ENCODE measurements at regions not wholly inside any gene's neighbourhood (a gene's known extent, or its start where the extent isn't known, plus 50 kb on each side); places are given as distances from the start of the nearest gene placed in this dataset.

DNA sequence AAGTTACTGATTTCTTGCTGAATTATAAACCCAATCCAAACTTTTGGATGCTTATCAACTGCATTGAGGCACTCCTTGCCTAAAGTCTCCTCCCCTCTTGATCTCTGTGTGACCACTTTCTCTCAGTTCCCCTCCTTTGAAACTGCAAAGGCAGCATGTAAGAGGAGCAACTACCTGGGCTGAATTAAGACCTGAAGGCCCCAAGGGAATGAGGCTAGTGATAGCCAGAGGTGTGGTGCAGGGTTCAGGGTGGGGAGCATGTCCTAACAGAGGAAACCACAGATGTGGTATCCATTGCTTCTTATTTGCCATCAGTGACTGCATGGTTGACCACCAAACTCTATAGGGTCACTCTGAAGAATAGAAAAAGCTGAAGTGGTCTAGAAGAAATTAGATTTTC lies 557.9 kb downstream of the TNS1 start:
- no peak for DNase-seq (ENCODE audit: low spot score)
- in situ Hi-C loops (cut with HindIII; ENCODE audit: low sequenced_read_pairs) = no loop called here

DNA sequence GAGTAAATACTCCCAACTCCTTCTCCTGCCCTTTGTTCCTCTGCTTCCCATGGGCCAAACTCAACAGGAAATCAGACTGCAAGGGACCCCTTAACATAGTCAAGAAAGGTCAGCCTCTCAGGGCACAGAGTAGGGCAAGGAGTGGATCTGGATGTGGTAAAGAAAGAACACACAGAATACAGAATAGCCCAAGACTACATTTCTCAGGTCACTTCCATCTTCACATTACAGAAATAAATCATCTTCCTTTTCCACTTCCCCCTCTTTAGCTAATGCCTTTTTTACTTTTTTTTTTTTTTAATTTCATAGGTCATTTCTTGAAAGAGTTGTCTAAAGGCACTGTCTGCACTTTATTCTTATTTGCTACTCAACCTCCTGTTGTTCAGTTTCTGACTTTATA lies 558.3 kb downstream of the TNS1 start:
- in situ Hi-C loops (cut with HindIII; ENCODE audit: low sequenced_read_pairs) = no loop called here

DNA sequence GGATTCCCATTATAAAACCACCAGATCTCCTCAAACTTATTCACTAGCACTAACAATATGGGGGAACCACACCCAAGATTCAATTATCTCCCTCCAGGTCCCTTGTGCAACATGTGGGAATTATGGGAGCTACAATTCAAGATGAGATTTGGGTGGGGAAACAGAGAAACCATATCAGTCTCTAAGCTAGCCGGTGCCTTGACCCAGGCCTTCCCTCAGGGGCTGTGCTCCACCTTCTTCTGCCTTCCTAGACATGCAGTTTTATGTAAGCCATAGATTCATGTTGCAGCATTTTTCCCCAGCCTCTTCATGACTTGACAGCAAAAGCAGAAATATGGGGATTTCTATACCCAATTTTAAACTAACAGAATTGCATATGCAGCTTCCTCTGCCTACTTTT lies 559.2 kb downstream of the TNS1 start:
- in situ Hi-C loops (cut with HindIII; ENCODE audit: low sequenced_read_pairs) = no loop called here

More for the DNA sequence above, 558.3 kb downstream of the TNS1 start:
- DNase-seq (ENCODE audit: low spot score) = no peak

DNA sequence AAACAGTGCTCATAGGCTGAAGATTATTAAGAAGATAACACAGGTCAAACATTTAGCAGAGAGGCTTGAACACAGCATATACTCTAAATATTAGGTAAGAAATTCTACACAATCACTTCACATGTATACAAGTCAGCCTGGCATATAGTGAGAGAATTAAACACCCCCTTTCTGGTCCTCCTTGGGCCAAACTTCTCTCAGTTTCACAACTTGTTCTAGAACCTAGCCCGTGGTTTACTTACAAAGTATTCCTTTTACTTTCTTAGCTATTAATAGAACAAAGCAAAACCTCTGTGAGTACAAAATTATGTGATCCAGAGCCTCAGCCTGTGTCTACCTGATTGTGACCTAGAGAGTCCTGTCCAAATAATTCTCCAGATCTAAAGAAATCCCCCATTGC lies 562.8 kb downstream of the TNS1 start:
- in situ Hi-C loops (cut with HindIII; ENCODE audit: low sequenced_read_pairs) = no loop called here
- no peak for DNase-seq (ENCODE audit: low spot score)

More for the DNA sequence above, 559.2 kb downstream of the TNS1 start:
- no peak for DNase-seq (ENCODE audit: low spot score)

DNA sequence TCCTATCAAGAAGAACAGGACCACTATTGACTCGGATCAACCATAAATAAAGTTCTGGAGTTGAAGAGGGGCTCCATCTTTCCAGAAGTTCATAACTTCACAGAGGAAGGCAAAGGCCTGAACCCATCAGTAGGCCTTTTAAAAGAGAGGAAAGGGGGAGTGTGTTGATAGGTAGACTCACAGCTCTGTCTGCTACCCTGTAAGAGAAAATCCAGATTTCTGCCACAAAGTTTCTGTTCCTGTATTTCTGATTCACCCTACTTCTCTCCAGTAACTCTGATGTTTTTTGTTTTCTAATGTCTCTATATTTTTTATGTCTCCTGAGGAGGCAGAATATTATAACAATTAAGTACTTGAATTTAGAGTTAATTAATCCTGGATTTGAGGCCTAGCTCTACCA lies 564.0 kb downstream of the TNS1 start:
- DNase-seq (ENCODE audit: low spot score) = no peak
- in situ Hi-C loops (cut with HindIII; ENCODE audit: low sequenced_read_pairs) = no loop called here

DNA sequence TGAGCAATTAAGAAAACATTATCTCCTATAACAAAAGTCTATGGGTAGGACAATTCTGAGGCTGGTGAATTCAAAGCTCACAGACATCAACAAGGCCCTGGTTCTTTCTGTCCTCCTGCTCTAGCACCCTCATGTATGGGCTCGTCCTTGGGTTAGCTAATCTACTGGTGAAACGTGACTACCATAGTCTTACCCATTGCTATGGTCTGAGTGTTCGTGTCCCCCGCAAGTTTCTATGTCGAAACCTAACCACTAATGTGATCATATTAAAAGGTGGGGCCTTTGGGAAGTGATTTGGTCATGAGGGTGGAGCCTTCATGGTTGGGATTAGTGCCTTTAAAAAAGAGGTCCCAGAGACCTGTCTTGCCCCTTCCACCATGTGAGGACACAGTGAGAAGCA lies 564.7 kb downstream of the TNS1 start:
- in situ Hi-C loops (cut with HindIII; ENCODE audit: low sequenced_read_pairs) = no loop called here
- no peak for DNase-seq (ENCODE audit: low spot score)

DNA sequence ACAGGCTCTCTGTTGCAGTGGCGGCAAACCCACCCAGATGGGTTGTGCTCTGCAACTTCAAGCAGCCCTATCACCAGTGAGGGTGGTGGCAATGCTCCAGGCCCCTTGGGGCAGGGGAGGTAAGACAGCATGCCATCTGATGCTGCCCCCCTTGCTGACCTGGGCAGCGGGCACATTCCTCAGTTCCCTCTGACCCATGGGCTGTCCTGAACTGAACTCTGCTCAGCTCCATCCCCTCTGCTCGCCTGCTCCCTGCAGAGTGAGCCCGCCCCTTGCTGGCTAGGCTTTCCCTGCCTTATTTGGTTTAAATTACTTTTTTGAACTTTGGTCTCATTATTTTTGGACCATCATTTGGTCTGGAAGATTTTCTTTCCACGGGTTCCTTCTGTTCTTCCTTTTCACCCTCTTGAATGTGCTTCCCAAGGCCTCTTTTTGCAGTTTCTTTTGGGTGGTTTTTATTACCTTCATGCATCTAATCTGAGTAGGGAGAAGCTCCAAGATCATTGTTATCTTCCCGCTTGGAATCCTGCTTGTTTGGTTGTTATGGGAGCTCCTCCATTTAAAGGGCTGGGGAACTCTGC lies 565.4 kb downstream of the TNS1 start:
- no peak for DNase-seq (ENCODE audit: low spot score)
- in situ Hi-C loops (cut with HindIII; ENCODE audit: low sequenced_read_pairs) = no loop called here

DNA sequence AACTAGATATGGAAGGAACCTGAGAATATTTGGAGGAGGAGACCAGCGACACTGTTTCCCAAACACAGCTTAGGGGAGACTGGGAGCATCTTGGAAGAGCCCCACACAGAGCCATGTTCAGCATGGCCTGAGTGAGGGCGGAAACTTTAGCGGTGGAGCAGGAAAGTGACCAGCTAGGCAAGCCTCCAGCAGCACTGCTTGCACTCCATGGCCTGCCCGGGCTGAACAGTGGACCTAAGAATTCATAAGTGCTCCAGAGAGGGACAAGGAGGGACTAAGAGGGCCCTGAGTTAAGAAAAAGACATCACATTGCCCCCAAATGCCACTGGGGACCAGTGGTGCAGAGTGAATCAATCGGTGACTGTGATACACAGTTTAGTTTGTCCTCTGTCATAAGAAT lies 566.4 kb downstream of the TNS1 start:
- no peak for DNase-seq (ENCODE audit: low spot score)
- in situ Hi-C loops (cut with HindIII; ENCODE audit: low sequenced_read_pairs) = no loop called here

DNA sequence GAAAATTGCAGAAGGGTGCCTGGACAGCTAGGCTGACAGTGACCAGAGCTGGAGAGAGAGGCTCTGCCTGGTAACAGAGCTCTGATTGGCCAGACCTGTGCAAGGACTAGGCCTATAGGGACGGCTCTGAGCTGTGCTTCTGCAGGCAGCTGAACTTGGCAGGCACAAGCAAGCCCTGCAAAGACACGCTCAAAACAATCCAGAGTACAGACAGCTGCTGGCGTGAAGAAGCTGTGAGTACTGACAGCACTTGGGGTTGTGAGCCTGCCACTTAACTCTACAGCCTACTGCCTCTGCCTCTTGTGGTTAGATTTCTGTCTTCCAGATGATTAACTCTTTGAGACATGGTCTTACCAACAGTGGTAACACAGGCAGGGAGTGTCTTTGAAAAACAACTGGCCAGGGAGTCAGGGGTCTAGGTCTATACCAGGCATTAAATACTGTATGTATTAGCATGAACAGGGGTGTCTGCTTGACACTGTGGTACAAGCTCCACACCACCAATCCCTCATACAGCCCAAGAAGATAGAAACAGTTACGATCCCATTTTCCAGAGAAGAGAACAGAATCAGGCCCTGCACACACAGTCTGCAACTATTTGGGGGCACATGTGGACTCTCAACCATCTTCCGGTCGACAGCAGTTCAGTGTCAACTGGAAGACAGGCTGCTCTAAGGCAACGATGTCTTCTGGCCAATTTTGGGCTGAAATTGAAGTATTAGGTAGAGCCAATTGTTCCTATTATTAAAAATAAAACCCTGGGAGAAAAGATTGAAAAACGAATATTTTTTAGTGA lies 568.4 kb downstream of the TNS1 start:
- in situ Hi-C loops (cut with HindIII; ENCODE audit: low sequenced_read_pairs) = no loop called here
- peak; percentile 96 for DNase-seq (ENCODE audit: low spot score)

DNA sequence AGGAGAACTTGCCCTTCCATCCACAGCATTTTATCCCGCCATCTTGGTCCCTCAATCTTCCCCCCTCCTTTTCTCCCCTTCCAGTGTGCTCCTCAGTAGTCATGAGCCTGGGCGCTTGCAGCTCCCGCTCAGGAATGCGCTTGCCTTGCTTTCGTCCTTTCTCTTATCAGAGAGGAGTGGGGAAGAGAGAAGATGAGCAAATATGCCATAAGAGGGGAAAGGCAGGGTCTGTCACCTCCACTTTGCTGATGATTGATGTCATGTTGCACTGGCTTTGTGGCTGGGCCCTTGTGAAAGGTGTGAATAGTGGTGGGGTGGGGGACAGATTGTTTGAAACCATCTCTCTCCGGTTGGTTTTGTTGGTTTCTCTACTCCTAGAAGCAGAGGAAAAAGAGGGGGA lies 569.3 kb downstream of the TNS1 start:
- DNase-seq (ENCODE audit: low spot score) = no peak
- in situ Hi-C loops (cut with HindIII; ENCODE audit: low sequenced_read_pairs) = no loop called here

DNA sequence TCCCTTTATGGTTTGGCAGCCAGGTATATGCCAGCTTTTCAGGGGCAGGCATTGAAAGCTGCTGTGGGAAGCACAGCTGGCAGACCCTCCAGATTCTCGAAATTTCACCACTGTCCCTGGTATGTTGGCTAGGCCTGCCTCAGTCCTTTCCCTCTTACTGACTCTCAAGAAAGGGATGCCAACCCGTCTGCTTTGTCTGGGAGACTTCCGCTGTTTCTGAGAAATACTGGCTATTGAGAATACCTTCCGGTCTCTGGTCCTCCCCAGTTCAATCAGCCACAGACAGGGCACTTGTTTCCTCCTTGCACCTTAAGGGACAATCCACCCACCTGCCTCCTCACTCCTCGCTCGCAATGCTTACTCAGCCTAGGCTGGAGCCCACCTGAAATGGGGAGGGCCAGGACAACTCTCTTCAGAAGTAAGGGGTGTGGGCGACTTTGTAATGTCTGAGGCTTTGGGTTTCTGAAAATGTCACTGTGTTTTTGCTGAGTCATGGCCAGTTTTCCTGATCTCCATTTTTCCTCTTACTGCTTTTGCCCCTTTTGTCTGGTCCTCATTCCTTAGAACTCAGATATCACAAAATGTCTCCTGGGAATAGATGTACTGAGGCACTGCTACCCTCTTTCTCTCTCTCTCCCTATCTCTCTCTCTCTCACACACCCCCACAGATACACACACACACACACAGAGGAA lies 571.1 kb downstream of the TNS1 start:
- in situ Hi-C loops (cut with HindIII; ENCODE audit: low sequenced_read_pairs) = no loop called here
- no peak for DNase-seq (ENCODE audit: low spot score)

DNA sequence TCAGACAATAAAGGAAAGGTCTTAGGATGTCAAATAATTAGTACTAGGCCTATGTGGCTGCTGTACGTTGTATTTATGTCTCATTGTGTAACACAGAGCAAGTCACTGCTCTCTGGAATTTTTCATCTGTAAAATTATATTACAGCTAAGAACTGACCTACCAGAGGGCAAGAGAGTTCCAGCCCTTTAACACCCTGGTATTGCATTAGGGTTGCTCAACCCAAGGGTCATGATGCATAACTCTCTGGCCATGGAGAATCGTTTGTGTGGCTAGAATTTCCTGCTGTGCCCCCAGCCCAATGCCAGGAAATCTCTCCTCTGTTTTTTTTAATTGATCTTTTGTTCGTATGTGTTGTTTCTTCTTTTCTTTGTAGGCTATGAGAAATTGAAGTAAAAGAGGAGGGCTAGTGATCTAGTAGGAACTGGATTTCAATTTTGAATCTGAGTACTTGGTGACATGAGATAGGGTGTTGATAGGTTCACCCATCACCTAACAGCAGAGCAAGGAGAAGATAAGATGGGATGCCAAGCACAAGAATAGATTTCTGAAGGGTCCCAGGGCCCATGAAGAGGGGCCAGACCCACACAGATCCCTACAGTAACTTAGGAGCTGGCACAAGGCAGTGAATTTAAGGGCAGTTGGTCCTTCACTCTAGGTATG lies 571.2 kb upstream of the TNP1 start:
- in situ Hi-C loops (cut with HindIII; ENCODE audit: low sequenced_read_pairs) = no loop called here
- DNase-seq (ENCODE audit: low spot score) = no peak

DNA sequence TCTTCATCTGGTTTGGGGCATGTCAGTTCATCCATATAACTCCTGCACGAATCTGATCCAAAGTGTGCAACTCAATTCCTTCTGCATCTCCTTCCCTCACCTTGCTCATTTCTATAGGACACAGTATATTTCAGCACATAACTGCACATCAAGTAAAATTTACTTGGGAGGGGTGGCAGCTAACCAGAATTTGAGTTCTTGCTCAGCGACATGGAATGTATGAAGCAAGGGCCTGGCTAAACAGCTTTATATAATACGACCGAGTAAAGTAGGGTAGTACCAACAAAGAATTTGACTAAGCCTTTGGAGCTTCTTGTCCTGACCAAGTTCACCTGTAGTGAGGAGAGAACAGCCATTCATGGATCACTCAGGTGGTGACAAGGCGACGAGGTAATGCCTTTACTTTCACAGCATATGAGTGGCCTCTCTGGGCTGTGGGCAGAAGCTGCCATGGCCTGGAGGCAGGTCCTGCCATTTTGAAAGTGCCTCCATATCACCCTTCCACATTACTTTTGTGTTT lies 570.2 kb upstream of the TNP1 start:
- in situ Hi-C loops (cut with HindIII; ENCODE audit: low sequenced_read_pairs) = no loop called here
- no peak for DNase-seq (ENCODE audit: low spot score)

DNA sequence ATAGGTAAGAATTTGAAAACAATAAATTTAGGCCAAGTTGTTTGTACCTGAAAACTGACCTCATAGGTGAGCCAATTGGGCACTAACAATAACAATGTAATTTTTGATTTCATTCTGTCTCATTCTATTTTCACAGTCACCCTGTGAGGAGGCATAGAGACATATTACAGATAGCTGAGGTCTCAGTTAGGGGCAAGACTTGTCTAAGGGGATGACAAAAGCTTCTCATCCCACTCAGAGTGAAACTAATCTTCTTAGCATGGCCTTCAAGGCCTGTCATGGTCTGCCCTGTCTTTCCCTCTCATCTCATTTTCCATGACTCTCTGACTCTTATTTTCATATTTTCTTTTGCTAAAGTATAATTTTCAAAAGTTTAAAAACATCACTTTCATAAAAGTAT lies 562.0 kb upstream of the TNP1 start:
- no peak for DNase-seq (ENCODE audit: low spot score)
- in situ Hi-C loops (cut with HindIII; ENCODE audit: low sequenced_read_pairs) = no loop called here

DNA sequence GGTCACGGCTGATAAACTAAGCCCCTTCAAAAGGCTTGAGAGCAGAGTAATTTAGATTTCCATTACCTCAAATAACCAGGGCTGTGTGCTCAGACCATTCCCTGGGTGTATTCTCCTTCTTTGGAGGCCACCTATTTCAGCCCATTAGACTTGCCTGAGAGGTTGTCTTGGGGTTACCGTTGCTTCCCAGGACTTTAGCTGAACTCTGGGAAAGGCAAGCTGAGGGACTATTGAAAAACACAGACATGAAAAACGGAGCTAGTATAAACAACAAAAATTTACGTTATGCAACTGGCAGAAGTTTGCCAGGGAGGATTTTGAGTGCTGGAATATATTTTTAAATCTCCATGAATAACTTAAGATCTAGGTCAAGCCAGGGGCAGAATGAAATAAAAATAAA lies 561.0 kb upstream of the TNP1 start:
- DNase-seq (ENCODE audit: low spot score) = no peak
- in situ Hi-C loops (cut with HindIII; ENCODE audit: low sequenced_read_pairs) = no loop called here

DNA sequence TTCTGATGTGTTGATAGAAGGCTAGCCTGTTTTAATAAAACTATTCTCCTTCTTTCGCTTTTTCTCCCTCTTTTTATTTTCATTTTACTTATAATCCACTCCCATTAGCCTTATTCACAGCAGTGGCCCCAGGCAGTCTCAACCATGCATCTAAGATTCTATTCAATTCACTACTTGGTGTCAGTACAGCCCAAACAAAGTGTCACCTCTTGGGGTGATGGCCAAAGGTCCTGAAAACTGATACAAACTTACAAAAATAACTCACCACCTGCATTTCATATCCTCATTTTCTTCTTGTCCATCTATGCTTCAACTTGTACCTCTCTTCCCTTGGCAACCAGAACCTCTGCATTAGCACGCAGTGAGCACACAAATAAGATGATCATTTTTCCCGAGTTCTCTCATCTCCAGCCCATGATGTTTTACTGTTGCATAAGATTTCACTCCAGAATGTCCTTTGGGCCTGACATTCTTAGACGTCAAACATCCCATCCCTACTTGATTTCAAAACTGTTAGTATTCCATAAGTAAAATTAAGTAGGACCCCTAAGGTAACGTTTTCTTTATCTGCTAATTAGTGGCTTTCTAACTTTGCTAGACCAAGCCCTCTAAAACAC lies 559.3 kb upstream of the TNP1 start:
- DNase-seq (ENCODE audit: low spot score) = no peak
- in situ Hi-C loops (cut with HindIII; ENCODE audit: low sequenced_read_pairs) = no loop called here

DNA sequence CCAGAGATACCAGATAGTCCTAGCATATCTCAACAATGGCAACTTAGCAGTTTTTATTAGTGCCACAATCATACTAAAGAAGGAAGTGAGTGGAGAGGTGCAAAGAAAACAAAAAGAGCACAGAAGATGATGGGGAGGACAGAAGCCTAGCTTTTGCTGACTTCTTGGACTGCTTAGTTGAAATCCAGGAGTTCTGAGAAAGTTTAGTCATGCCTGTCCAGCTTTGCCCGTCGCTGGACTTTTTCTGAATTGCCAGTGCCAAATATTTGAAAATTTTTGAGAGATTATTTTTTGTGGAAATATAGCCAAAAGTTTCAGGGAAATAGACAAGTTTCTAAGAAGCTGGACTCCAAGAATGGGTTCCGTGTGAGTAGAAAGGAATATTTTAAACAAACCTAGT lies 558.7 kb upstream of the TNP1 start:
- in situ Hi-C loops (cut with HindIII; ENCODE audit: low sequenced_read_pairs) = no loop called here
- DNase-seq (ENCODE audit: low spot score) = no peak

DNA sequence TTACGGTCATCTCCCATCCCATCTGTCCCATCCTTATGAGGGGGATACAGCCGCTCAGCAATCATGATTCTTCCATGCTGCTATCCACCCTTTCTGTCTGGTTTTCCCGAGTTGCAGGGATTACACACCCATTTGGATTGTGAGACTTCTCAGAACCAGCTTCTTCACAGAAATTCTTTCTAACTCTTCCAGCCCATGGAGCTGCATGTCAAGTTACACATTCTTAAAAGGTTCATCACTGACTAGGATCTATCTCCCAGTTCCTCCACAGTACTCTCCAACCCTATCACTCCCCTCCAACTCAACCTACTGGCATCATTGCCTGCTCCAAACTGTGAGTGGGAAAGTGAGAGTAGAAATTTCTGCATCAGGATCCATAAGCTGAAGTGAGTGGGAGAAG lies 558.2 kb upstream of the TNP1 start:
- in situ Hi-C loops (cut with HindIII; ENCODE audit: low sequenced_read_pairs) = no loop called here
- no peak for DNase-seq (ENCODE audit: low spot score)

DNA sequence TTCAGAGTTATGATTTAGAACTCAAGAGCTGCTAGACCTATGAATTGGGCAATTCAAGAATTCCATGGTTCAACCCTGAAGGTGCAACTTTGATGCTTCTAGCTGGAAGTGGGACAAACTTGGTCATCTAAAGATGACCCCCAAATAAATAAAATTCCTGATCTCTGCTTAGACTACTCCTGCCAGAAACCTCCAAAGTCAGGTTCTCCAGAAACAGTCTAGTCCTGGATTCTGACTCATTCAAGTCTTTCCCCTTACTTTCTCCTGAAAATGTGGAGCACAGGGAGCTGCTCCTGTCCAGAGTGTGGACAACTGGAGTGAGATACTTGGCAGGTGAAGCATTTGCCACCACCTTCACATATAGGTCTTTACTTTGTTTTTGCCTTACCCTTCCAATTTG lies 557.7 kb upstream of the TNP1 start:
- DNase-seq (ENCODE audit: low spot score) = no peak
- in situ Hi-C loops (cut with HindIII; ENCODE audit: low sequenced_read_pairs) = no loop called here

DNA sequence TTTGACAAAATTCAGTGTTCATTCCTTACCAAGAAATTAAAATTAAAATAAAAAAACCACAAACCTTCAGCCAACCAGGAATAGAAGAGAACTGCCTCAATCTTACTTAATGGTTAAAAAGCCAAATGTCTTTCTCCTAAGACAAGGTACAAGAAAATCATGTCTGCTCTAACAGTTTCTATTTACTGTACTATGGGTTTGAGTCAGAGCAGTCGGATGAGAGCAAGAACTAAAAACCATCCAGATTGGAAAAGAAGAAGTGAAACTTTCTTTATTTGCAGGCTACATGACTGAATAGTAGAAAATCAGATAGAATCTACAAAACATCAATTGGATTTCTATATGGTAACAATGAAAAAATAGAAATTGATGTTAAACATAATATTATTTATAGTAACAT lies 555.5 kb upstream of the TNP1 start:
- DNase-seq (ENCODE audit: low spot score) = no peak
- in situ Hi-C loops (cut with HindIII; ENCODE audit: low sequenced_read_pairs) = no loop called here

Measured in G401 (cell line).